NB4 (cell line): ENCODE measurements at regions not wholly inside any gene's neighbourhood (a gene's known extent, or its start where the extent isn't known, plus 50 kb on each side); places are given as distances from the start of the nearest gene placed in this dataset.
"Not testable (repeated sequence)": the region's sequence is repeated elsewhere in the genome, so short reads cannot be mapped to it uniquely, and the experiment has no call there.

ENCODE experiments used
- CTCF ChIP-seq: IDR thresholded peaks from one replicate; pipeline ENCODE4 v1.5.1; 2012; ENCODE audit warnings: low read depth, low read length
- MAX ChIP-seq: IDR thresholded peaks from 2 replicates; pipeline ENCODE4 v1.6.1; 2011; ENCODE audit warnings: low read depth, low read length
- POLR2A ChIP-seq: IDR thresholded peaks from 2 replicates; pipeline ENCODE4 v1.6.1; 2011; ENCODE audit warnings: mild to moderate bottlenecking; ENCODE audit not compliant: insufficient read length; ENCODE audit errors: extremely low read depth

GRCh38 chr4:151495612-151496011 lies 86.6 kb downstream of the FHIP1A start:
- TF ChIP-seq POLR2A, MAX, CTCF: not testable (repeated sequence)
